ENCODE measurements at regions not wholly inside any gene's neighbourhood (a gene's known extent, or its start where the extent isn't known, plus 50 kb on each side); places are given as distances from the start of the nearest gene placed in this dataset.
A peak's percentile ranks its signal among the peaks of the same experiment; 100 is the strongest.

DNA sequence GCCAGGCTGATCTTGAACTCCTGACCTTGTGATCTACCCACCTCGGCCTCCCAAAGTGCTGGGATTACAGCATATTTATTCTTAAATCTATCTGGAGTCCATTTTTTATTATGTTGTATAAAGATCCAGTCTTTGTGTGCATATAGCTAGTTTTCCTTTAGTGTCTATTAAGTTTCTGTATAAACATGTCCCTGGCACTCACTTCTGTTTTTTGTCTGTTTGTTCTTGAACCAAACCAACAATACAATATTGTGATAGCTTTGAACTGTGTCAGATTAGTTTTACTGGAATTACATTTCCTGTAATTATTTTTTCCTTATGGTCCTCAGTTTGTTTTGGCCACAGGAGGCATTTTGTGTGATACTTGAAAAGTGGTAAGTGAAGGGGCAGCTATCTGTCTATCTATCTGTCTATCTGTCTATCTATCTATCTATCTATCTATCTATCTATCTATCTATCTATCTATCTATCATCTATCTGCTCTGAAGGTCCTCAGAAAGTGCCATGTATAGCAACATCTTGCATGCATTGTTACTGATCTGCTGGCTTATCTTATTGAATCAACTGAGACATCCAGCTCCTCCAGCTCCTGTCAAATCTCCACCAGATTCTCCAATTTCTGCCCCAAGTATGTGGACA lies 70.9 kb upstream of the ACVR1 start:
- DNase-seq (ENCODE audit: low read depth in 1 of 2, low spot score in 1 of 2): no peak
- TF ChIP-seq, protein P1, sequence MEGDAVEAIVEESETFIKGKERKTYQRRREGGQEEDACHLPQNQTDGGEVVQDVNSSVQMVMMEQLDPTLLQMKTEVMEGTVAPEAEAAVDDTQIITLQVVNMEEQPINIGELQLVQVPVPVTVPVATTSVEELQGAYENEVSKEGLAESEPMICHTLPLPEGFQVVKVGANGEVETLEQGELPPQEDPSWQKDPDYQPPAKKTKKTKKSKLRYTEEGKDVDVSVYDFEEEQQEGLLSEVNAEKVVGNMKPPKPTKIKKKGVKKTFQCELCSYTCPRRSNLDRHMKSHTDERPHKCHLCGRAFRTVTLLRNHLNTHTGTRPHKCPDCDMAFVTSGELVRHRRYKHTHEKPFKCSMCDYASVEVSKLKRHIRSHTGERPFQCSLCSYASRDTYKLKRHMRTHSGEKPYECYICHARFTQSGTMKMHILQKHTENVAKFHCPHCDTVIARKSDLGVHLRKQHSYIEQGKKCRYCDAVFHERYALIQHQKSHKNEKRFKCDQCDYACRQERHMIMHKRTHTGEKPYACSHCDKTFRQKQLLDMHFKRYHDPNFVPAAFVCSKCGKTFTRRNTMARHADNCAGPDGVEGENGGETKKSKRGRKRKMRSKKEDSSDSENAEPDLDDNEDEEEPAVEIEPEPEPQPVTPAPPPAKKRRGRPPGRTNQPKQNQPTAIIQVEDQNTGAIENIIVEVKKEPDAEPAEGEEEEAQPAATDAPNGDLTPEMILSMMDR (IDR thresholded peaks at IDR 0.05; ENCODE audit: low read depth, low read length): no peak
- H3K36me3 ChIP-seq: no peaks in the 10 kb centered on the region
- H3K27ac ChIP-seq: no peak overlapping the region
- no peaks in the 10 kb centered on the region for H3K4me1 ChIP-seq (ENCODE audit: low read depth)
- no peak overlapping the region for H3K4me3 ChIP-seq
- H3K9me3 ChIP-seq (ENCODE audit: low read depth): no peaks in the 10 kb centered on the region
- no peaks in the 10 kb centered on the region for H3K27me3 ChIP-seq

DNA sequence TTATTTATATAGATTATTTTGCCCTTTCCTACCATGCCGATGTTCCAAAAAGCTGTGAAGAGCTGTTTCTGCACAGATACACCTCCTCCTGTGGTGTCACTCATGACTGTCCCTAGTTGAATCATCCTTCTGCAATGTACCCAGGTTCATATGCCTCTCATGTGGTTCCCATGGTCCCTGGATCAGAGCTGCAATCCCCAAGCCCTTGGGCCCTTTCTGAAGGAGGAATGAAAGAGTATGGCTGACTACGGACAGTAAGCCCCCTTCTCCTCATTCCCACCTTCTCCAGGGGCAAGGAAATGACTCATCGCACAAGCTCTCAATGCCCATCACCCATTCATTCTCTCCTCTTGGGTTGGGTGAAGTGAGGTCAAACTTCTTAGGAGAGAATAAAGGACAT lies 63.9 kb upstream of the ACVR1 start:
- Histone ChIP-seq H3K4me3 (no peak overlapping the region), H3K9me3 (ENCODE audit: low read depth) (no peaks in the 10 kb centered on the region), H3K36me3 (no peaks in the 10 kb centered on the region), H3K4me1 (ENCODE audit: low read depth) (peaks cover 21% of the 10 kb centered on the region), H3K27me3 (no peaks in the 10 kb centered on the region), H3K27ac (no peak overlapping the region)
- TF ChIP-seq, protein P1 (IDR thresholded peaks at IDR 0.05; ENCODE audit: low read depth, low read length): no peak
- no peak for DNase-seq (ENCODE audit: low read depth in 1 of 2, low spot score in 1 of 2)

GRCh38 chr2:157938556-157938955 lies 62.4 kb upstream of the ACVR1 start:
- Histone ChIP-seq H3K27me3 (no peaks in the 10 kb centered on the region), H3K4me1 (ENCODE audit: low read depth) (peaks cover 26% of the 10 kb centered on the region), H3K36me3 (no peaks in the 10 kb centered on the region), H3K27ac (peak overlapping the region; percentile 87), H3K9me3 (ENCODE audit: low read depth) (no peaks in the 10 kb centered on the region), H3K4me3 (no peak overlapping the region)
- DNase-seq (ENCODE audit: low read depth in 1 of 2, low spot score in 1 of 2): peak in 1 of 2 donors; percentile 14
- TF ChIP-seq, protein P1 (IDR thresholded peaks at IDR 0.05; ENCODE audit: low read depth, low read length): no peak

- Histone ChIP-seq H3K27ac (no peak overlapping the region), H3K4me3 (no peak overlapping the region), H3K4me1 (ENCODE audit: low read depth) (peaks cover 35% of the 10 kb centered on the region), H3K36me3 (no peaks in the 10 kb centered on the region), H3K9me3 (ENCODE audit: low read depth) (no peaks in the 10 kb centered on the region), H3K27me3 (no peaks in the 10 kb centered on the region)
- TF ChIP-seq, protein P1 (IDR thresholded peaks at IDR 0.05; ENCODE audit: low read depth, low read length): no peak
- DNase-seq (ENCODE audit: low read depth in 1 of 2, low spot score in 1 of 2): no peak
Observed at GRCh38 chr2:157936406-157936805, 60.3 kb upstream of the ACVR1 start.

DNA sequence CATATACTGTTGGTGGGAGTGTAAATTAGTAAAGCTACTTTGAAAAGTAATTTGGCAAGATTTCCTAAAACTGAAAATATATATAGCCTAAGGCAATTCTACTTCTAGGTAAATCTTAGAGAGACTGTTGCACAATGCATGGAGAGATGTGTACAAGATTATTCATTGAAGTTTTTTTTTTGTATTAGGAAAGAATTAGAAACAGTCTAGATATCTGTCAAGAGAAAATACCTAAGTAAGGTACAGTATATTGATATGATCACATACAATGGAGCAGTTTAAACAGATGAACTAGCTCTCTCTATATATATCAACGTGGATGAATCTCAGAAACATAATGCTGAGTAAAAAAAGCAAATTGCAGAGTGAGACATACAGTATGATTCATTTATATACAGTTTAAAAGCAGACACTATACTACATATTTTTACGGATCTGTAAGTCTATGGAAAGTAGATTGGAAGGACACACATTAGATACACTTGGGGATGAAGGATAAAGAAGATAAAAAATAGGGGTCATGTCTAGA lies 59.3 kb upstream of the ACVR1 start:
- Histone ChIP-seq H3K36me3 (no peaks in the 10 kb centered on the region), H3K4me3 (no peak overlapping the region), H3K9me3 (ENCODE audit: low read depth) (no peaks in the 10 kb centered on the region), H3K27me3 (no peaks in the 10 kb centered on the region), H3K27ac (no peak overlapping the region), H3K4me1 (ENCODE audit: low read depth) (peaks cover 45% of the 10 kb centered on the region)
- TF ChIP-seq, protein P1 (IDR thresholded peaks at IDR 0.05; ENCODE audit: low read depth, low read length): no peak
- DNase-seq (ENCODE audit: low read depth in 1 of 2, low spot score in 1 of 2): no peak

Data from cardiac muscle cell (in vitro differentiated cells and primary cell).